NCI-H2029 (cell line): ENCODE measurements at regions not wholly inside any gene's neighbourhood (a gene's known extent, or its start where the extent isn't known, plus 50 kb on each side); places are given as distances from the start of the nearest gene placed in this dataset.
A peak's percentile ranks its signal among the peaks of the same experiment; 100 is the strongest.
"Not testable (repeated sequence)": the region's sequence is repeated elsewhere in the genome, so short reads cannot be mapped to it uniquely, and the experiment has no call there.

ENCODE experiments used
- DNase-seq: peaks from one replicate; lab custom pipeline; 2025; lab: John Stamatoyannopoulos, UW

- DNase-seq: no peak
Measured at GRCh38 chr3:33956776-33957175, 158.3 kb downstream of the PDCD6IP start.

GRCh38 chr3:33957176-33957575 is 158.7 kb downstream of the PDCD6IP start:
- no peak for DNase-seq

- DNase-seq: no peak
Measured at GRCh38 chr3:33958661-33959060, 160.2 kb downstream of the PDCD6IP start.

- no peak for DNase-seq
Measured at GRCh38 chr3:33962396-33962795, 164.0 kb downstream of the PDCD6IP start.

- DNase-seq: not testable (repeated sequence)
Measured at GRCh38 chr3:33970180-33970579, 171.8 kb downstream of the PDCD6IP start.

- DNase-seq: no peak
Measured at GRCh38 chr3:33971055-33971454, 172.6 kb downstream of the PDCD6IP start.

GRCh38 chr3:33975463-33975862 is 177.0 kb downstream of the PDCD6IP start:
- DNase-seq: no peak

- DNase-seq: no peak
Measured at GRCh38 chr3:33977227-33977626, 178.8 kb downstream of the PDCD6IP start.

GRCh38 chr3:33980252-33980651 is 181.8 kb downstream of the PDCD6IP start:
- peak; percentile 29 for DNase-seq

GRCh38 chr3:33982269-33982798 is 183.9 kb downstream of the PDCD6IP start:
- no peak for DNase-seq

- DNase-seq: not testable (repeated sequence)
Measured at GRCh38 chr3:33982949-33983348, 184.5 kb downstream of the PDCD6IP start.

- DNase-seq: no peak
Measured at GRCh38 chr3:33989229-33989628, 190.8 kb downstream of the PDCD6IP start.

GRCh38 chr3:33991673-33992072 is 193.2 kb downstream of the PDCD6IP start:
- no peak for DNase-seq

- no peak for DNase-seq
Measured at GRCh38 chr3:33993631-33994030, 195.2 kb downstream of the PDCD6IP start.

- no peak for DNase-seq
Measured at GRCh38 chr3:33994568-33994967, 196.1 kb downstream of the PDCD6IP start.

- DNase-seq: no peak
Measured at GRCh38 chr3:34000301-34000700, 201.9 kb downstream of the PDCD6IP start.

- DNase-seq: no peak
Measured at GRCh38 chr3:34001022-34001421, 202.6 kb downstream of the PDCD6IP start.

- no peak for DNase-seq
Measured at GRCh38 chr3:34001990-34002389, 203.6 kb downstream of the PDCD6IP start.

GRCh38 chr3:34002569-34003100 is 204.2 kb downstream of the PDCD6IP start:
- no peak for DNase-seq

GRCh38 chr3:34005886-34006285 is 207.5 kb downstream of the PDCD6IP start:
- no peak for DNase-seq

- DNase-seq: no peak
Measured at GRCh38 chr3:34008191-34008590, 209.8 kb downstream of the PDCD6IP start.

GRCh38 chr3:34008836-34009809 is 210.7 kb downstream of the PDCD6IP start:
- DNase-seq: no peak
